Endodermal cell (in vitro differentiated cells): ENCODE measurements at regions not wholly inside any gene's neighbourhood (a gene's known extent, or its start where the extent isn't known, plus 50 kb on each side); places are given as distances from the start of the nearest gene placed in this dataset.

ENCODE experiments used
- DNase-seq: peaks from one replicate; pipeline ENCODE4 v3.0.0-alpha.2; 2017
- H3K27ac ChIP-seq: 2 replicates; pipeline ENCODE4 v1.5.1; 2013; ENCODE audit warnings: mild to moderate bottlenecking, low read depth, low read length, moderate library complexity
- H3K27me3 ChIP-seq: 2 replicates; pipeline ENCODE4 v1.6.1; 2013; ENCODE audit warnings: mild to moderate bottlenecking, low read length, moderate library complexity; ENCODE audit not compliant: insufficient read depth, control insufficient read depth, poor library complexity, severe bottlenecking
- H3K36me3 ChIP-seq: 2 replicates; pipeline ENCODE4 v1.7.0; 2013; ENCODE audit warnings: mild to moderate bottlenecking, low read length, moderate library complexity; ENCODE audit not compliant: control insufficient read depth, insufficient read depth
- H3K4me1 ChIP-seq: one replicate; pipeline ENCODE4 v1.7.0; 2013; ENCODE audit warnings: low read length; ENCODE audit not compliant: control insufficient read depth, insufficient read depth
- H3K4me3 ChIP-seq: 2 replicates; pipeline ENCODE4 v1.5.1; 2013; ENCODE audit warnings: mild to moderate bottlenecking, low read length, moderate library complexity
- H3K9ac ChIP-seq: 2 replicates; pipeline ENCODE4 v1.6.1; 2013; ENCODE audit warnings: mild to moderate bottlenecking, low read length, moderate library complexity; ENCODE audit not compliant: poor library complexity, severe bottlenecking; ENCODE audit errors: extremely low read depth
- H3K9me3 ChIP-seq: 2 replicates; pipeline ENCODE4 v1.6.1; 2013; ENCODE audit warnings: mild to moderate bottlenecking, low read length, moderate library complexity; ENCODE audit not compliant: control insufficient read depth
- H3K27ac Mint-ChIP-seq: 2 replicates; pipeline ENCODE4 v1.8.0; 2020; ENCODE audit warnings: mixed read lengths
- H3K27me3 Mint-ChIP-seq: 2 replicates; pipeline ENCODE4 v1.8.0; 2021; ENCODE audit warnings: mild to moderate bottlenecking, mixed read lengths; ENCODE audit not compliant: insufficient read depth
- H3K36me3 Mint-ChIP-seq: 2 replicates; pipeline ENCODE4 v1.8.0; 2020; ENCODE audit warnings: low read depth, mixed read lengths
- H3K4me1 Mint-ChIP-seq: 2 replicates; pipeline ENCODE4 v1.8.0; 2020; ENCODE audit warnings: mixed read lengths
- H3K4me3 Mint-ChIP-seq: 2 replicates; pipeline ENCODE4 v1.8.0; 2020; ENCODE audit warnings: mild to moderate bottlenecking, moderate library complexity, mixed read lengths
- H3K9me3 Mint-ChIP-seq: 2 replicates; pipeline ENCODE4 v1.8.0; 2020; ENCODE audit warnings: mild to moderate bottlenecking, mixed read lengths
- WGBS, 2 experiments: methylation state at CpG; one replicate each; pipeline versions ENCODE4 v1.1.5 to v1.1.7; 2013; ENCODE audit warnings: missing lambda C conversion rate in 2 of 2, mixed read lengths in 1 of 2; ENCODE audit not compliant: insufficient coverage in 1 of 2, insufficient read length in 1 of 2; 5-methylcytosine and 5-hydroxymethylcytosine counted together
- TF ChIP-seq, protein P1 (sequence below): fragments of 200-600 bp; sonication (generic); conservative IDR thresholded peaks from 2 replicates; pipeline ENCODE4 v1.5.0; 2021; ENCODE audit warnings: antibody characterized with exemption, mild to moderate bottlenecking

DNA sequence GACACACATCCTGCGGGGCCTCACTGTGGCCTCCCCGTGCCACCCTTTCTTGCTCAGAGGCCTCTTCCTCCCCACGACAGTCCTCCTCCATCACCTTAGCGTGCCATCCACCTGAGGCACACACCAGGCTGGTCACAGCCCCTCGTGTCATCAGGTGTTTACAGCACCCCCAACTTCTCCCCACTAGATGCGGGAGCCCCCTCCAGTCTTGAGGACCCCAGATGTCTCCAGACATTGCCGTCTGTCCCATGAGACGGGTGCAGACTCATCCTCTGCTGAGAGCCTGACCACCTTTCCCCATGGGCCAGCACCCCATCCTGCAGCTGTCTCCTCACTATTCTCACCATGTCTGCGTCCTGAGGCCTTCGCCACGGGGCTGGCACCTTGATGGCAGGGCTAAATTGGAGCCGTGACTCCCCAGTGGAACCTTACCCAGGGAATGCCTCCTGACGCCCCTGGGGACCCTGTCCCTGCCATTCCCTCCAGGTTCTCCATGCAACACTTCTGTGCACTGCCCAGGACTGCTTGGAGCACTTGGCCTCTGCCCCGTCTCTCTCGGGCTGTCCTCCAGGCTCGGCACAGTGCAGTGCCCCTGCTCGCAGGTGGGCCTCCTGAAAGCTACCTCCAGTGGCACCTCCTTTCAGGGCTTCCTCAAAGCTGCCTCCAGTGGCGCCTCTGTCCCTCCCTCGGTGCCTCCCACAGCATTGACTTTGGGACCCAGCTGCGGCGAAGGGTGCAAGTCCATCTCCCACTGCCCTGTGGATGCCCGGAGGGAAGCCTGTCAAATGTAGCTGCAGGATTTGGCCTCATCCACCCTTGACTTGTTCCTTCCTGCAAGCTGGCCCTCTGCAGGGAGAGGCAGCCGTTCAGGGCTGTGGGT, 1386.8 kb downstream of the BRD1 start:
- Mint-ChIP-seq H3K27me3 (peaks cover 21% of the 10 kb centered on the region), H3K4me1 (peaks cover 9% of the 10 kb centered on the region), H3K36me3 (no peaks in the 10 kb centered on the region), H3K9me3 (no peaks in the 10 kb centered on the region), H3K4me3 (no peak overlapping the region), H3K27ac (no peak overlapping the region)
- TF ChIP-seq, protein P1, sequence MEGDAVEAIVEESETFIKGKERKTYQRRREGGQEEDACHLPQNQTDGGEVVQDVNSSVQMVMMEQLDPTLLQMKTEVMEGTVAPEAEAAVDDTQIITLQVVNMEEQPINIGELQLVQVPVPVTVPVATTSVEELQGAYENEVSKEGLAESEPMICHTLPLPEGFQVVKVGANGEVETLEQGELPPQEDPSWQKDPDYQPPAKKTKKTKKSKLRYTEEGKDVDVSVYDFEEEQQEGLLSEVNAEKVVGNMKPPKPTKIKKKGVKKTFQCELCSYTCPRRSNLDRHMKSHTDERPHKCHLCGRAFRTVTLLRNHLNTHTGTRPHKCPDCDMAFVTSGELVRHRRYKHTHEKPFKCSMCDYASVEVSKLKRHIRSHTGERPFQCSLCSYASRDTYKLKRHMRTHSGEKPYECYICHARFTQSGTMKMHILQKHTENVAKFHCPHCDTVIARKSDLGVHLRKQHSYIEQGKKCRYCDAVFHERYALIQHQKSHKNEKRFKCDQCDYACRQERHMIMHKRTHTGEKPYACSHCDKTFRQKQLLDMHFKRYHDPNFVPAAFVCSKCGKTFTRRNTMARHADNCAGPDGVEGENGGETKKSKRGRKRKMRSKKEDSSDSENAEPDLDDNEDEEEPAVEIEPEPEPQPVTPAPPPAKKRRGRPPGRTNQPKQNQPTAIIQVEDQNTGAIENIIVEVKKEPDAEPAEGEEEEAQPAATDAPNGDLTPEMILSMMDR = no peak
- no peak overlapping the region for H3K27ac ChIP-seq
- H3K4me3 ChIP-seq = no peak overlapping the region
- no peak overlapping the region for H3K9ac ChIP-seq
- H3K36me3 ChIP-seq = no peaks in the 10 kb centered on the region
- no peaks in the 10 kb centered on the region for H3K9me3 ChIP-seq
- no peaks in the 10 kb centered on the region for H3K27me3 ChIP-seq
- WGBS, 2 experiments = 90 to 93% methylated on average over 13 to 23 of the region's 23 CpGs
- H3K4me1 ChIP-seq = peaks cover 2% of the 10 kb centered on the region
- DNase-seq = no peak

- WGBS, 2 experiments = 94 to 95% methylated on average over 22 of the region's 22 CpGs
- no peaks in the 10 kb centered on the region for H3K27me3 ChIP-seq
- H3K4me1 Mint-ChIP-seq = peaks cover 9% of the 10 kb centered on the region
- DNase-seq = no peak
- no peak overlapping the region for H3K9ac ChIP-seq
- H3K4me3 ChIP-seq = no peak overlapping the region
- H3K4me1 ChIP-seq = peaks cover 2% of the 10 kb centered on the region
- no peak overlapping the region for H3K4me3 Mint-ChIP-seq
- no peak overlapping the region for H3K27ac Mint-ChIP-seq
- H3K36me3 ChIP-seq = no peaks in the 10 kb centered on the region
- peaks cover 20% of the 10 kb centered on the region for H3K27me3 Mint-ChIP-seq
- no peaks in the 10 kb centered on the region for H3K9me3 ChIP-seq
- H3K27ac ChIP-seq = no peak overlapping the region
- TF ChIP-seq, protein P1 = no peak
- H3K9me3 Mint-ChIP-seq = no peaks in the 10 kb centered on the region
- no peaks in the 10 kb centered on the region for H3K36me3 Mint-ChIP-seq
These were observed 1387.5 kb downstream of the BRD1 start for GRCh38 chr22:48440176-48440575.

DNA sequence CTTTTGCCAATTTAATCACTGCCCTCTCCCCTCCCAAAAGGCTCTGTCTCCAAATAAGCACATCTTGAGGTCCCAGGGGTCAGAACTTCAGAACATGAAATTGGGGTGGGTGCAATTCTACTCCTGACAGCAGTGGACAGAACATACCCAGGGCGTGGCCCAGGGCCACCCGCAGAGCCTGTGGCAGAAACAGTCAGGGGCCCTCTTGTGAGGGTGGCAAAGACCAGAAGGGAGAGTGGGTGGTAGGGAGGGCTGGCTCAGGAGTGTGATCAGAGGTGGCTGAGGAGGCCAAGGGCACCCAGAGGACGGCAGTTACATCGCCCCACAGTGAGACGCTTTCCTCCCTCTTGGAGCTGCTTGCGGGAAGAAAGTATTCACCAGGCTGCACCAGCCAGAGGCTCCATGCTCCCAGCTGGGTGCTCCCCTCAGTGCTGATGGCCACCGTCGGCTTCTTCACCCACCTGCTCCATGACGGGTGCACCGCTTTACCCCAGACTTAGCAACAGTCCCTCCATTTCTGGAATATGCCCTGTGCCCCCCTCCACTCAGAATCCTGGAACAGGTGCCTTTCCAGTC, 1388.0 kb downstream of the BRD1 start:
- H3K36me3 Mint-ChIP-seq = no peaks in the 10 kb centered on the region
- TF ChIP-seq, protein P1 = no peak
- DNase-seq = no peak
- no peak overlapping the region for H3K27ac Mint-ChIP-seq
- no peaks in the 10 kb centered on the region for H3K9me3 Mint-ChIP-seq
- H3K9me3 ChIP-seq = no peaks in the 10 kb centered on the region
- H3K4me3 Mint-ChIP-seq = no peak overlapping the region
- peaks cover 9% of the 10 kb centered on the region for H3K4me1 Mint-ChIP-seq
- no peaks in the 10 kb centered on the region for H3K36me3 ChIP-seq
- peaks cover 16% of the 10 kb centered on the region for H3K27me3 Mint-ChIP-seq
- 95 to 97% methylated on average over 6 to 10 of the region's 10 CpGs for WGBS, 2 experiments
- H3K4me3 ChIP-seq = no peak overlapping the region
- H3K27ac ChIP-seq = no peak overlapping the region
- peaks cover 2% of the 10 kb centered on the region for H3K4me1 ChIP-seq
- no peak overlapping the region for H3K9ac ChIP-seq
- H3K27me3 ChIP-seq = no peaks in the 10 kb centered on the region
